M059J (cell line): ENCODE measurements at regions not wholly inside any gene's neighbourhood (a gene's known extent, or its start where the extent isn't known, plus 50 kb on each side); places are given as distances from the start of the nearest gene placed in this dataset.
A peak's percentile ranks its signal among the peaks of the same experiment; 100 is the strongest.
"Not testable (repeated sequence)": the region's sequence is repeated elsewhere in the genome, so short reads cannot be mapped to it uniquely, and the experiment has no call there.

Experiments used
- DNase-seq: peaks from one replicate; pipeline ENCODE4 v3.0.0-alpha.2; 2012; ENCODE audit warnings: low read depth

GRCh38 chr6:167709196-167709595 lies 117.5 kb upstream of the AFDN start:
- DNase-seq: no peak

GRCh38 chr6:167709776-167710336 lies 116.9 kb upstream of the AFDN start:
- DNase-seq: not testable (repeated sequence)

GRCh38 chr6:167710363-167710920 lies 116.3 kb upstream of the AFDN start:
- DNase-seq: no peak

GRCh38 chr6:167711211-167711610 lies 115.5 kb upstream of the AFDN start:
- no peak for DNase-seq

- DNase-seq: no peak
These were observed 114.7 kb upstream of the AFDN start for GRCh38 chr6:167711768-167712730.

- DNase-seq: no peak
These were observed 113.8 kb upstream of the AFDN start for GRCh38 chr6:167712731-167713475.

GRCh38 chr6:167714152-167714551 lies 112.6 kb upstream of the AFDN start:
- DNase-seq: no peak

- no peak for DNase-seq
These were observed 109.3 kb upstream of the AFDN start for GRCh38 chr6:167717455-167717854.

- no peak for DNase-seq
These were observed 108.8 kb upstream of the AFDN start for GRCh38 chr6:167717867-167718266.

- DNase-seq: no peak
These were observed 106.8 kb upstream of the AFDN start for GRCh38 chr6:167719920-167720319.

- no peak for DNase-seq
These were observed 106.0 kb upstream of the AFDN start for GRCh38 chr6:167720456-167721285.

- no peak for DNase-seq
These were observed 105.4 kb upstream of the AFDN start for GRCh38 chr6:167721291-167721690.

- no peak for DNase-seq
These were observed 103.9 kb upstream of the AFDN start for GRCh38 chr6:167722634-167723309.

- DNase-seq: no peak
These were observed 100.6 kb upstream of the AFDN start for GRCh38 chr6:167726043-167726621.

GRCh38 chr6:167730441-167730840 lies 96.3 kb upstream of the AFDN start:
- DNase-seq: no peak

GRCh38 chr6:167731216-167731615 lies 95.5 kb upstream of the AFDN start:
- no peak for DNase-seq

- no peak for DNase-seq
These were observed 94.8 kb upstream of the AFDN start for GRCh38 chr6:167731731-167732422.

- peak; percentile 12 for DNase-seq
These were observed 92.7 kb upstream of the AFDN start for GRCh38 chr6:167733740-167734661.

GRCh38 chr6:167734662-167735083 lies 92.0 kb upstream of the AFDN start:
- DNase-seq: no peak
